ENCODE measurements at regions not wholly inside any gene's neighbourhood (a gene's known extent, or its start where the extent isn't known, plus 50 kb on each side); places are given as distances from the start of the nearest gene placed in this dataset.

- Histone ChIP-seq H3K4me2 (ENCODE audit: low read length) (no peak overlapping the region), H2AFZ (ENCODE audit: low read depth, low read length) (no peak overlapping the region), H3K4me1 (ENCODE audit: low read length) (no peaks in the 10 kb centered on the region), H4K20me1 (ENCODE audit: insufficient read depth, low read length) (no peaks in the 10 kb centered on the region), H3K9me3 (ENCODE audit: insufficient read depth, low read length) (0 out of 2 replicates have a peak, but pooled peaks cover 6% of the 10 kb centered on the region), H3K9ac (ENCODE audit: low read length) (no peak overlapping the region), H3K27me3 (ENCODE audit: low read depth, low read length) (peaks cover 42% of the 10 kb centered on the region), H3K36me3 (replicated peaks; ENCODE audit: low read depth, low read length) (no peaks in the 10 kb centered on the region), H3K27ac (ENCODE audit: low read length) (no peak overlapping the region), H3K79me2 (ENCODE audit: low read length) (no peaks in the 10 kb centered on the region), H3K4me3 (ENCODE audit: low read length) (no peak overlapping the region)
- no peak for TF ChIP-seq EZH2phosphoT487 (IDR thresholded peaks at IDR 0.05; ENCODE audit: low read depth)
- no peak for TF ChIP-seq CTCF (IDR thresholded peaks at IDR 0.05; ENCODE audit: low read depth, low read length)
Observed at GRCh38 chr11:119916568-119916967, 187.6 kb upstream of the NECTIN1 start.

GRCh38 chr11:119912229-119912628 is 183.2 kb upstream of the NECTIN1 start:
- Histone ChIP-seq H4K20me1 (ENCODE audit: insufficient read depth, low read length) (no peaks in the 10 kb centered on the region), H2AFZ (ENCODE audit: low read depth, low read length) (no peak overlapping the region), H3K36me3 (replicated peaks; ENCODE audit: low read depth, low read length) (no peaks in the 10 kb centered on the region), H3K4me2 (ENCODE audit: low read length) (no peak overlapping the region), H3K27ac (ENCODE audit: low read length) (no peak overlapping the region), H3K79me2 (ENCODE audit: low read length) (no peaks in the 10 kb centered on the region), H3K27me3 (ENCODE audit: low read depth, low read length) (peaks cover 35% of the 10 kb centered on the region), H3K9ac (ENCODE audit: low read length) (no peak overlapping the region), H3K4me3 (ENCODE audit: low read length) (no peak overlapping the region), H3K9me3 (ENCODE audit: insufficient read depth, low read length) (0 out of 2 replicates have a peak, but pooled peaks cover 6% of the 10 kb centered on the region), H3K4me1 (ENCODE audit: low read length) (no peaks in the 10 kb centered on the region)
- TF ChIP-seq CTCF (IDR thresholded peaks at IDR 0.05; ENCODE audit: low read depth, low read length) = no peak
- no peak for TF ChIP-seq EZH2phosphoT487 (IDR thresholded peaks at IDR 0.05; ENCODE audit: low read depth)

GRCh38 chr11:119910650-119911049 is 181.7 kb upstream of the NECTIN1 start:
- H4K20me1 ChIP-seq (ENCODE audit: insufficient read depth, low read length) = no peaks in the 10 kb centered on the region
- H3K4me1 ChIP-seq (ENCODE audit: low read length) = no peaks in the 10 kb centered on the region
- 0 out of 2 replicates have a peak, but pooled peaks cover 6% of the 10 kb centered on the region for H3K9me3 ChIP-seq (ENCODE audit: insufficient read depth, low read length)
- H2AFZ ChIP-seq (ENCODE audit: low read depth, low read length) = no peak overlapping the region
- no peaks in the 10 kb centered on the region for H3K79me2 ChIP-seq (ENCODE audit: low read length)
- no peak overlapping the region for H3K9ac ChIP-seq (ENCODE audit: low read length)
- peaks cover 34% of the 10 kb centered on the region for H3K27me3 ChIP-seq (ENCODE audit: low read depth, low read length)
- H3K4me3 ChIP-seq (ENCODE audit: low read length) = no peak overlapping the region
- TF ChIP-seq CTCF (IDR thresholded peaks at IDR 0.05; ENCODE audit: low read depth, low read length) = no peak
- no peak for TF ChIP-seq EZH2phosphoT487 (IDR thresholded peaks at IDR 0.05; ENCODE audit: low read depth)
- no peak overlapping the region for H3K4me2 ChIP-seq (ENCODE audit: low read length)
- no peaks in the 10 kb centered on the region for H3K36me3 ChIP-seq (replicated peaks; ENCODE audit: low read depth, low read length)
- no peak overlapping the region for H3K27ac ChIP-seq (ENCODE audit: low read length)

GRCh38 chr11:119910051-119910450 is 181.1 kb upstream of the NECTIN1 start:
- H3K36me3 ChIP-seq (replicated peaks; ENCODE audit: low read depth, low read length) = no peaks in the 10 kb centered on the region
- H3K27ac ChIP-seq (ENCODE audit: low read length) = no peak overlapping the region
- H3K27me3 ChIP-seq (ENCODE audit: low read depth, low read length) = peaks cover 36% of the 10 kb centered on the region
- no peaks in the 10 kb centered on the region for H4K20me1 ChIP-seq (ENCODE audit: insufficient read depth, low read length)
- no peak overlapping the region for H2AFZ ChIP-seq (ENCODE audit: low read depth, low read length)
- H3K4me1 ChIP-seq (ENCODE audit: low read length) = no peaks in the 10 kb centered on the region
- H3K9ac ChIP-seq (ENCODE audit: low read length) = no peak overlapping the region
- no peaks in the 10 kb centered on the region for H3K79me2 ChIP-seq (ENCODE audit: low read length)
- no peak overlapping the region for H3K4me3 ChIP-seq (ENCODE audit: low read length)
- no peak overlapping the region for H3K4me2 ChIP-seq (ENCODE audit: low read length)
- 0 out of 2 replicates have a peak, but pooled peaks cover 6% of the 10 kb centered on the region for H3K9me3 ChIP-seq (ENCODE audit: insufficient read depth, low read length)
- no peak for TF ChIP-seq CTCF (IDR thresholded peaks at IDR 0.05; ENCODE audit: low read depth, low read length)
- no peak for TF ChIP-seq EZH2phosphoT487 (IDR thresholded peaks at IDR 0.05; ENCODE audit: low read depth)
